Heart left ventricle (tissue), 13 donors: ENCODE measurements at regions not wholly inside any gene's neighbourhood (a gene's known extent, or its start where the extent isn't known, plus 50 kb on each side); places are given as distances from the start of the nearest gene placed in this dataset.

Experiments
- CTCF ChIP-seq, 12 donors: fragments of 200-600 bp; sonication (generic) in 4 of 12; IDR thresholded peaks; one replicate each; pipeline versions ENCODE4 v1.5.0 to v1.8.0; 2018 to 2022; ENCODE audit warnings: antibody characterized with exemption in 12 of 12, mild to moderate bottlenecking in 5 of 12
- POLR2A ChIP-seq, 2 donors: fragments of 450-650 bp; IDR thresholded peaks; one replicate each; pipeline ENCODE4 v1.6.1; 2017; ENCODE audit warnings: antibody characterized with exemption in 2 of 2, mild to moderate bottlenecking in 2 of 2, moderate library complexity in 2 of 2
- donor health status: ischemic (EF 13 %, LVEDD 7.1; RV severe dilation, severe dysfunction).
- donor health status: DM: no; HTN: yes; CAD: no.
- donor health status: DM: no; HTN: no; CAD: no.
- donor health status: ischemic (EF 25% LVEDD 6.9; RV normal size, moderate dysfunction).
- donor health status: ischemic (EF 25% LVEDD 5.7; RV mildly dilated, moderate dysfunction).
- donor health status: ischemic (EF 35%, LVEDD 5.7; RV mildly dilated, moderate dysfunction).
- donor health status: nonischemic (EF 11% LVEDD 7.7; RV severe dilation, severe dysfunction).
- donor health status: DM: yes; HTN: yes; CAD: no.
- donor health status: PGD.
- donor health status: ischemic (EF 29% LVEDD 5.4; RV normal size, mild dysfunction).
- donor health status: nonischemic (EF 23%, LVEDD 6.1; RV moderate dilation, normal function).

GRCh38 chr1:147413110-147413605 is 128.1 kb upstream of the BCL9 start:
- TF ChIP-seq CTCF (IDR thresholded peaks at IDR 0.05), result no peak
- no peak for TF ChIP-seq POLR2A (IDR thresholded peaks at IDR 0.05)
